ENCODE measurements at regions not wholly inside any gene's neighbourhood (a gene's known extent, or its start where the extent isn't known, plus 50 kb on each side); places are given as distances from the start of the nearest gene placed in this dataset.

GRCh38 chr1:38569932-38570656 lies 289.5 kb downstream of the RRAGC start:
- DNase-seq, result no peak

- no peak for DNase-seq
These were observed 291.3 kb downstream of the RRAGC start for GRCh38 chr1:38568061-38568857.

- DNase-seq, result no peak
These were observed 292.2 kb downstream of the RRAGC start for GRCh38 chr1:38567401-38567800.

GRCh38 chr1:38565020-38565491 lies 294.5 kb downstream of the RRAGC start:
- DNase-seq, result no peak

- no peak for DNase-seq
These were observed 295.4 kb downstream of the RRAGC start for GRCh38 chr1:38563942-38564735.

GRCh38 chr1:38561725-38562124 lies 297.8 kb downstream of the RRAGC start:
- DNase-seq, result no peak

- DNase-seq, result no peak
These were observed 298.5 kb downstream of the RRAGC start for GRCh38 chr1:38561110-38561509.

GRCh38 chr1:38560457-38560856 lies 299.1 kb downstream of the RRAGC start:
- no peak for DNase-seq

- peak; percentile 90 for DNase-seq
These were observed 300.0 kb downstream of the RRAGC start for GRCh38 chr1:38559446-38560165.

- no peak for DNase-seq
These were observed 300.8 kb downstream of the RRAGC start for GRCh38 chr1:38558500-38559445.

- no peak for DNase-seq
These were observed 301.5 kb downstream of the RRAGC start for GRCh38 chr1:38558055-38558454.

- no peak for DNase-seq
These were observed 304.0 kb downstream of the RRAGC start for GRCh38 chr1:38555594-38555993.

GRCh38 chr1:38555130-38555529 lies 304.4 kb downstream of the RRAGC start:
- no peak for DNase-seq

GRCh38 chr1:38551318-38552307 lies 308.0 kb downstream of the RRAGC start:
- DNase-seq, result no peak

- DNase-seq, result no peak
These were observed 310.4 kb downstream of the RRAGC start for GRCh38 chr1:38549191-38549590.

- no peak for DNase-seq
These were observed 312.3 kb downstream of the RRAGC start for GRCh38 chr1:38547321-38547720.

- no peak for DNase-seq
These were observed 312.9 kb downstream of the RRAGC start for GRCh38 chr1:38546636-38547035.

- no peak for DNase-seq
These were observed 318.3 kb downstream of the RRAGC start for GRCh38 chr1:38541223-38541622.

- no peak for DNase-seq
These were observed 319.6 kb downstream of the RRAGC start for GRCh38 chr1:38539931-38540330.

GRCh38 chr1:38538834-38539233 lies 320.7 kb downstream of the RRAGC start:
- no peak for DNase-seq
